Chondrocyte (in vitro differentiated cells): ENCODE measurements at regions not wholly inside any gene's neighbourhood (a gene's known extent, or its start where the extent isn't known, plus 50 kb on each side); places are given as distances from the start of the nearest gene placed in this dataset.

ENCODE experiments used
- DNase-seq: peaks from one replicate; pipeline ENCODE4 v3.0.0; 2021; ENCODE audit warnings: mixed read lengths, low spot score
- H3K27ac Mint-ChIP-seq: one replicate; pipeline ENCODE4 v1.8.0; 2021; ENCODE audit warnings: mild to moderate bottlenecking, moderate library complexity, mixed read lengths; ENCODE audit not compliant: unreplicated experiment
- H3K27me3 Mint-ChIP-seq: 2 replicates; pipeline ENCODE4 v1.8.0; 2021; ENCODE audit warnings: low read depth, mixed read lengths
- H3K36me3 Mint-ChIP-seq: 2 replicates; pipeline ENCODE4 v1.8.0; 2021; ENCODE audit warnings: low read depth, mixed read lengths
- H3K4me1 Mint-ChIP-seq: 2 replicates; pipeline ENCODE4 v1.8.0; 2021; ENCODE audit warnings: low read depth, mild to moderate bottlenecking, mixed read lengths
- H3K4me3 Mint-ChIP-seq: one replicate; pipeline ENCODE4 v1.8.0; 2021; ENCODE audit warnings: mild to moderate bottlenecking, moderate library complexity, mixed read lengths; ENCODE audit not compliant: unreplicated experiment
- H3K9me3 Mint-ChIP-seq: 2 replicates; pipeline ENCODE4 v1.8.0; 2021; ENCODE audit warnings: low read depth, mixed read lengths
- CTCF ChIP-seq: fragments of 200-600 bp; sonication (generic); IDR thresholded peaks from 2 replicates; pipeline ENCODE4 v1.5.0; 2021; ENCODE audit warnings: antibody characterized with exemption, mild to moderate bottlenecking, moderate library complexity

GRCh38 chr4:147039976-147040575, 94.4 kb upstream of the TTC29 start:
- Mint-ChIP-seq H3K27me3 (peaks cover 24% of the 10 kb centered on the region), H3K4me1 (no peaks in the 10 kb centered on the region), H3K9me3 (no peaks in the 10 kb centered on the region), H3K36me3 (no peaks in the 10 kb centered on the region), H3K27ac (no peak overlapping the region), H3K4me3 (no peak overlapping the region)
- no peak for DNase-seq
- no peak for TF ChIP-seq CTCF

- Mint-ChIP-seq H3K4me1 (no peaks in the 10 kb centered on the region), H3K27ac (no peak overlapping the region), H3K36me3 (no peaks in the 10 kb centered on the region), H3K4me3 (no peak overlapping the region), H3K27me3 (peaks cover 26% of the 10 kb centered on the region), H3K9me3 (no peaks in the 10 kb centered on the region)
- TF ChIP-seq CTCF: no peak
- DNase-seq: no peak
Measured at GRCh38 chr4:147040874-147041273, 95.2 kb upstream of the TTC29 start.

- Mint-ChIP-seq H3K27ac (no peak overlapping the region), H3K9me3 (no peaks in the 10 kb centered on the region), H3K4me1 (no peaks in the 10 kb centered on the region), H3K27me3 (peaks cover 26% of the 10 kb centered on the region), H3K4me3 (no peak overlapping the region), H3K36me3 (no peaks in the 10 kb centered on the region)
- no peak for DNase-seq
- no peak for TF ChIP-seq CTCF
Measured at GRCh38 chr4:147041376-147041775, 95.7 kb upstream of the TTC29 start.

- H3K36me3 Mint-ChIP-seq: no peaks in the 10 kb centered on the region
- H3K4me3 Mint-ChIP-seq: no peak overlapping the region
- no peaks in the 10 kb centered on the region for H3K9me3 Mint-ChIP-seq
- no peak for DNase-seq
- H3K4me1 Mint-ChIP-seq: no peaks in the 10 kb centered on the region
- no peak overlapping the region for H3K27ac Mint-ChIP-seq
- no peak for TF ChIP-seq CTCF
- peaks cover 25% of the 10 kb centered on the region for H3K27me3 Mint-ChIP-seq
Measured at GRCh38 chr4:147042046-147042445, 96.4 kb upstream of the TTC29 start.

- no peaks in the 10 kb centered on the region for H3K36me3 Mint-ChIP-seq
- DNase-seq: no peak
- peaks cover 7% of the 10 kb centered on the region for H3K9me3 Mint-ChIP-seq
- peaks cover 11% of the 10 kb centered on the region for H3K4me1 Mint-ChIP-seq
- no peak overlapping the region for H3K4me3 Mint-ChIP-seq
- H3K27ac Mint-ChIP-seq: no peak overlapping the region
- H3K27me3 Mint-ChIP-seq: peaks cover 17% of the 10 kb centered on the region
- TF ChIP-seq CTCF: no peak
Measured at GRCh38 chr4:147044241-147044640, 98.6 kb upstream of the TTC29 start.
